ENCODE measurements at regions not wholly inside any gene's neighbourhood (a gene's known extent, or its start where the extent isn't known, plus 50 kb on each side); places are given as distances from the start of the nearest gene placed in this dataset.

DNA sequence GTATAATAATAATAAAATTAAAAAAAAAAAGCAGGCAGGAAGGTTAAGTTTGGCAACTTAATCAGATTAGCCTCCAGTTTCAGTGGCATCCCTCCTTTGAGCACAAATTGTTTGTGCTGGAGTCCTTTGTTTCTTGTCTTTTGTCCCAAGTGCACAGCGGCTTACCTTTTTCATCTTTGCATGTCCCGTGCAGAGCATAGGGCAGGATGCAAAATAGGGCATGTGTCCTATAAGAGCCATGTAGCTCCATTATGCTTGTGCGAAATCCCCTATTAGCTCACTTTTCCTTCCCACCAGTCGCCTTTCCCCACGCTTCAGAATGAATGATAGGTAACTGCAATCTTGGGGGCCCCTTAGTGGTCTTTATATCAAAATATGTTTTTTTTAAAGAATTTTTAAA is 216.8 kb downstream of the TSN start:
- no peak for FAIRE-seq
- no peaks in the 10 kb centered on the region for H3K79me2 ChIP-seq (ENCODE audit: control insufficient read depth, insufficient read depth, low read length)
- H3K4me1 ChIP-seq (replicated peaks in 1 of 2; ENCODE audit: control insufficient read depth in 2 of 2, insufficient read depth in 2 of 2, low read length in 2 of 2) = no peaks in the 10 kb centered on the region
- DNase-seq (ENCODE audit: extremely low read depth in 1 of 4, low spot score in 3 of 4) = no peak
- H3K4me3 ChIP-seq = no peak overlapping the region
- intact Hi-C loops (cut with micrococcal nuclease) (loop anchor here (5.0 kb wide), 2 partner anchors 70 to 160 kb away; no protein-coding TSS in a partner anchor), in situ Hi-C loops (cut with MboI) (no loop called here)
- H3K36me3 ChIP-seq (ENCODE audit: control insufficient read depth, insufficient read depth, low read length) = no peaks in the 10 kb centered on the region
- H3K9me3 ChIP-seq (replicated peaks; ENCODE audit: control insufficient read depth, insufficient read depth, low read depth, low read length) = no peaks in the 10 kb centered on the region
- no peak overlapping the region for H2AFZ ChIP-seq (ENCODE audit: low read depth, low read length)
- H3K9me1 ChIP-seq (ENCODE audit: control insufficient read depth, insufficient read depth, low read length) = no peaks in the 10 kb centered on the region
- no peaks in the 10 kb centered on the region for H4K20me1 ChIP-seq (replicated peaks; ENCODE audit: control insufficient read depth, insufficient read depth, low read length)
- CTCF ChIA-PET (ENCODE audit: low intra/inter-chr PET ratio) = no interaction called here
- POLR2A ChIA-PET = interaction anchor here (1.2 kb wide), 1 partner anchor 16 kb away, joined by 4 read pairs; no protein-coding TSS in a partner anchor
- ATAC-seq = no peak
- no peak overlapping the region for H3K9ac ChIP-seq (ENCODE audit: insufficient read depth in 1 of 2, low read depth in 2 of 2, low read length in 2 of 2)
- H3K27ac ChIP-seq (ENCODE audit: extremely low read depth, low read depth, low read length) = no peak overlapping the region
- H3K4me2 ChIP-seq (ENCODE audit: insufficient read depth, low read length) = no peak overlapping the region
- BruUV-seq (replicated peaks) = no TSS peak
- H3K27me3 ChIP-seq (ENCODE audit: control insufficient read depth in 2 of 2, insufficient read depth in 2 of 2, low read length in 2 of 2) = no peaks in the 10 kb centered on the region; a peak in 2 of 5 replicates
- WGBS (ENCODE audit: insufficient coverage, low coverage, missing lambda C conversion rate) = 0% methylated on average over 5 of the region's 5 CpGs
- TF ChIP-seq SPI1 (IDR thresholded peaks at IDR 0.05; ENCODE audit: borderline replicate concordance, low read depth, low read length) (no peak), FOS (IDR thresholded peaks at IDR 0.05; ENCODE audit: extremely low read depth, insufficient read length) (no peak), ZNF146 (CRISPR knock-in tag; IDR thresholded peaks at IDR 0.05; ENCODE audit: unreplicated experiment) (no peak), MAX (CRISPR knock-in tag; IDR thresholded peaks at IDR 0.05) (no peak), ZKSCAN8 (CRISPR knock-in tag; IDR thresholded peaks at IDR 0.05) (no peak), ZBTB40 (IDR thresholded peaks at IDR 0.05) (no peak), ZBTB40 (CRISPR knock-in tag; IDR thresholded peaks at IDR 0.05) (no peak), ETV5 (CRISPR knock-in tag; IDR thresholded peaks at IDR 0.05; ENCODE audit: low read depth) (no peak)
